Activated CD8-positive, alpha-beta memory T cell treated with anti-CD3 and anti-CD28 coated beads, Interleukin-2, amount 50 U/mL, for 24 hours (primary cell): ENCODE measurements at regions not wholly inside any gene's neighbourhood (a gene's known extent, or its start where the extent isn't known, plus 50 kb on each side); places are given as distances from the start of the nearest gene placed in this dataset.
"Not testable (repeated sequence)": the region's sequence is repeated elsewhere in the genome, so short reads cannot be mapped to it uniquely, and the experiment has no call there.

ENCODE experiments used
- DNase-seq: peaks from one replicate; pipeline ENCODE4 v3.0.0-alpha.2; 2020; ENCODE audit errors: extremely low read depth

GRCh38 chr21:5013455-5014304 is 5507.7 kb upstream of the TPTE start:
- DNase-seq: not testable (repeated sequence)

- not testable (repeated sequence) for DNase-seq
These were observed 5506.2 kb upstream of the TPTE start for GRCh38 chr21:5015187-5015586.

GRCh38 chr21:5019120-5019519 is 5502.3 kb upstream of the TPTE start:
- DNase-seq: not testable (repeated sequence)

GRCh38 chr21:5021815-5022214 is 5499.6 kb upstream of the TPTE start:
- DNase-seq: not testable (repeated sequence)

GRCh38 chr21:5022254-5022653 is 5499.1 kb upstream of the TPTE start:
- not testable (repeated sequence) for DNase-seq

GRCh38 chr21:5022748-5023147 is 5498.6 kb upstream of the TPTE start:
- not testable (repeated sequence) for DNase-seq

- DNase-seq: not testable (repeated sequence)
These were observed 5486.2 kb upstream of the TPTE start for GRCh38 chr21:5035147-5035546.

- not testable (repeated sequence) for DNase-seq
These were observed 5485.8 kb upstream of the TPTE start for GRCh38 chr21:5035587-5035986.

- DNase-seq: not testable (repeated sequence)
These were observed 5483.6 kb upstream of the TPTE start for GRCh38 chr21:5037606-5038331.

- not testable (repeated sequence) for DNase-seq
These were observed 5481.5 kb upstream of the TPTE start for GRCh38 chr21:5039926-5040325.

GRCh38 chr21:5042583-5042982 is 5478.8 kb upstream of the TPTE start:
- not testable (repeated sequence) for DNase-seq

- not testable (repeated sequence) for DNase-seq
These were observed 5476.6 kb upstream of the TPTE start for GRCh38 chr21:5044812-5045211.

GRCh38 chr21:5051303-5052018 is 5469.9 kb upstream of the TPTE start:
- not testable (repeated sequence) for DNase-seq

- not testable (repeated sequence) for DNase-seq
These were observed 5466.2 kb upstream of the TPTE start for GRCh38 chr21:5055027-5055754.

- not testable (repeated sequence) for DNase-seq
These were observed 5465.1 kb upstream of the TPTE start for GRCh38 chr21:5055996-5056962.

GRCh38 chr21:5057077-5057476 is 5464.3 kb upstream of the TPTE start:
- DNase-seq: not testable (repeated sequence)

- not testable (repeated sequence) for DNase-seq
These were observed 5460.9 kb upstream of the TPTE start for GRCh38 chr21:5060364-5061083.

- not testable (repeated sequence) for DNase-seq
These were observed 5456.7 kb upstream of the TPTE start for GRCh38 chr21:5064581-5065142.
